Breast epithelium (tissue), 3 donors: ENCODE measurements at regions not wholly inside any gene's neighbourhood (a gene's known extent, or its start where the extent isn't known, plus 50 kb on each side); places are given as distances from the start of the nearest gene placed in this dataset.

Experiments
- POLR2AphosphoS5 ChIP-seq, 3 donors: sonication (generic); formaldehyde crosslinking; IDR thresholded peaks; one replicate each; pipeline ENCODE4 v1.6.1; 2017; ENCODE audit warnings: antibody characterized with exemption in 3 of 3
- TF ChIP-seq, protein P1 (sequence below), 3 donors: fragments of 450-650 bp; IDR thresholded peaks; one replicate each; pipeline ENCODE4 v1.5.1; 2016 to 2017; ENCODE audit warnings: antibody characterized with exemption in 3 of 3, mild to moderate bottlenecking in 3 of 3, moderate library complexity in 3 of 3

DNA sequence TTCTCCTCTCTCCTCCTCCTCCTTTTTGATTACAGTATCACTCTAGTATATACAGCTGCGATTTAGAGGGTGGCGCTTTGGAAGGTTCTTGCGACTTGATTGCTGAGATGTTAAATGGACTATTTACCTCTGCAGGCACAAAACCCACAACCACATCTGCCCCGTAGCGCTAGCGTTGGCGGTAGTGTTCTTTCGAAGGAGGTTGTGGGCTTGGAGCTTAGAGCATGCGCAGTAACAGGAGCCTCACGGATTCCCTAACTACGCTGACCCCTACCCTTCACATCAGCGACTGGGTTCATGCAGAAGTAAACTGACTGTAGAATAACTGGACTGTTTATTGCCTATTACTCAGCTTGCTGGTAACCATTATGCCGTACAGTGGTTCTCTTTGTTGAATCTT, 58.0 kb downstream of the CGGBP1 start:
- TF ChIP-seq, protein P1, sequence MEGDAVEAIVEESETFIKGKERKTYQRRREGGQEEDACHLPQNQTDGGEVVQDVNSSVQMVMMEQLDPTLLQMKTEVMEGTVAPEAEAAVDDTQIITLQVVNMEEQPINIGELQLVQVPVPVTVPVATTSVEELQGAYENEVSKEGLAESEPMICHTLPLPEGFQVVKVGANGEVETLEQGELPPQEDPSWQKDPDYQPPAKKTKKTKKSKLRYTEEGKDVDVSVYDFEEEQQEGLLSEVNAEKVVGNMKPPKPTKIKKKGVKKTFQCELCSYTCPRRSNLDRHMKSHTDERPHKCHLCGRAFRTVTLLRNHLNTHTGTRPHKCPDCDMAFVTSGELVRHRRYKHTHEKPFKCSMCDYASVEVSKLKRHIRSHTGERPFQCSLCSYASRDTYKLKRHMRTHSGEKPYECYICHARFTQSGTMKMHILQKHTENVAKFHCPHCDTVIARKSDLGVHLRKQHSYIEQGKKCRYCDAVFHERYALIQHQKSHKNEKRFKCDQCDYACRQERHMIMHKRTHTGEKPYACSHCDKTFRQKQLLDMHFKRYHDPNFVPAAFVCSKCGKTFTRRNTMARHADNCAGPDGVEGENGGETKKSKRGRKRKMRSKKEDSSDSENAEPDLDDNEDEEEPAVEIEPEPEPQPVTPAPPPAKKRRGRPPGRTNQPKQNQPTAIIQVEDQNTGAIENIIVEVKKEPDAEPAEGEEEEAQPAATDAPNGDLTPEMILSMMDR (IDR thresholded peaks at IDR 0.05), result no peak
- TF ChIP-seq POLR2AphosphoS5 (IDR thresholded peaks at IDR 0.05), result no peak
